Spleen (tissue), 11 donors: ENCODE measurements at regions not wholly inside any gene's neighbourhood (a gene's known extent, or its start where the extent isn't known, plus 50 kb on each side); places are given as distances from the start of the nearest gene placed in this dataset.

Experiments used
- DNase-seq: peaks from one replicate; pipeline ENCODE4 v3.0.0-alpha.2; 2020
- H3K27ac ChIP-seq, 8 donors: fragments of 200-600 bp; sonication (generic) in 7 of 8; 1 replicate in 4 of 8; 2 replicates in 4 of 8; pipeline versions ENCODE4 v1.5.0 to v1.8.0; 2016 to 2021; ENCODE audit warnings: inconsistent platforms in 4 of 8, mild to moderate bottlenecking in 4 of 8, moderate library complexity in 1 of 8
- H3K27me3 ChIP-seq, 7 donors: fragments of 200-600 bp; sonication (generic) in 6 of 7; replicated peaks in 1 of 7; 1 replicate in 4 of 7; 2 replicates in 3 of 7; pipeline versions ENCODE4 v1.5.0 to v1.8.0; 2016 to 2021; ENCODE audit warnings: inconsistent platforms in 3 of 7, mild to moderate bottlenecking in 1 of 7
- H3K36me3 ChIP-seq, 6 donors: fragments of 200-600 bp; sonication (generic) in 5 of 6; 1 replicate in 4 of 6; 2 replicates in 2 of 6; pipeline versions ENCODE4 v1.5.0 to v1.8.0; 2016 to 2021; ENCODE audit warnings: inconsistent platforms in 2 of 6
- H3K4me1 ChIP-seq, 6 donors: fragments of 200-600 bp; sonication (generic) in 5 of 6; 1 replicate in 3 of 6; 2 replicates in 3 of 6; pipeline versions ENCODE4 v1.5.0 to v1.8.0; 2016 to 2021; ENCODE audit warnings: inconsistent platforms in 3 of 6
- H3K4me3 ChIP-seq, 8 donors: fragments of 200-600 bp; sonication (generic) in 7 of 8; 1 replicate in 4 of 8; 2 replicates in 4 of 8; pipeline versions ENCODE4 v1.5.0 to v1.8.0; 2016 to 2021; ENCODE audit warnings: inconsistent platforms in 4 of 8, mild to moderate bottlenecking in 4 of 8, moderate library complexity in 2 of 8
- H3K9me3 ChIP-seq, 8 donors: fragments of 200-600 bp; sonication (generic) in 7 of 8; 1 replicate in 4 of 8; 2 replicates in 4 of 8; pipeline versions ENCODE4 v1.5.0 to v1.8.0; 2016 to 2021; ENCODE audit warnings: inconsistent platforms in 4 of 8
- CTCF ChIP-seq, 11 experiments: fragments of 200-600 bp in 7 of 11; fragments of 450-650 bp in 4 of 11; sonication (generic) in 4 of 11; IDR thresholded peaks in 8 of 11; conservative IDR thresholded peaks in 3 of 11; 1 replicate in 7 of 11; 2 replicates in 4 of 11; pipeline versions ENCODE4 v1.4.0 to v1.8.0; 2016 to 2021; ENCODE audit warnings: antibody characterized with exemption in 11 of 11, inconsistent platforms in 4 of 11, mild to moderate bottlenecking in 1 of 11
- POLR2A ChIP-seq, 3 donors: fragments of 450-650 bp; IDR thresholded peaks; one replicate each; pipeline ENCODE4 v1.5.1; 2017; ENCODE audit warnings: antibody characterized with exemption in 3 of 3, mild to moderate bottlenecking in 1 of 3
- POLR2AphosphoS5 ChIP-seq, 3 donors: sonication (generic); formaldehyde crosslinking; IDR thresholded peaks; one replicate each; pipeline ENCODE4 v1.5.1; 2017; ENCODE audit warnings: antibody characterized with exemption in 3 of 3
- WGBS, 5 donors: extraction: QIAGEN DNeasy Blood & Tissue Kit in 3 of 5; methylation state at CpG; one replicate each; pipeline versions ENCODE4 v1.1.5 to v1.1.7; 2013 to 2018; 5-methylcytosine and 5-hydroxymethylcytosine counted together
- intact Hi-C: fragments of 100-400 bp; cut with DNase I; formaldehyde crosslinking; loops from one replicate; pipeline ENCODE4 v1.15.0; 2023; ENCODE audit warnings: low total_unique reads
- donor health status: healthy with polysubstance abuse.
- donor health status: DM: no; HTN: no; CAD: no; lungs with moderate emphysema.
- donor health status: DM: no; HTN: no; CAD: no.
- donor health status: Bipolar disorder and iron deficiency.
- donor health status: healthy.
- donor health status: DM: no; HTN: no; CAD: no.
- donor health status: DM: yes; HTN: yes; CAD: no.

GRCh38 chrX:99782516-99783040 lies 627.5 kb downstream of the PCDH19 start:
- H3K27me3 ChIP-seq, result no peaks in the 10 kb centered on the region
- H3K36me3 ChIP-seq, result no peaks in the 10 kb centered on the region
- peaks cover 0 to 22% (median 0%) of the 10 kb centered on the region in 8 donors for H3K9me3 ChIP-seq
- no peaks in the 10 kb centered on the region for H3K4me1 ChIP-seq
- intact Hi-C loops, result no loop called here
- 65 to 92% (median 79%) methylated on average over 3 of the region's 3 CpGs for WGBS, 5 donors
- TF ChIP-seq POLR2AphosphoS5 (IDR thresholded peaks at IDR 0.05) (no peak), POLR2A (IDR thresholded peaks at IDR 0.05) (no peak), CTCF (IDR thresholded peaks at IDR 0.05 in 8 of 11, conservative IDR thresholded peaks at IDR 0.05 in 3 of 11) (no peak)
- no peak overlapping the region for H3K27ac ChIP-seq
- DNase-seq, result no peak
- no peak overlapping the region for H3K4me3 ChIP-seq

DNA sequence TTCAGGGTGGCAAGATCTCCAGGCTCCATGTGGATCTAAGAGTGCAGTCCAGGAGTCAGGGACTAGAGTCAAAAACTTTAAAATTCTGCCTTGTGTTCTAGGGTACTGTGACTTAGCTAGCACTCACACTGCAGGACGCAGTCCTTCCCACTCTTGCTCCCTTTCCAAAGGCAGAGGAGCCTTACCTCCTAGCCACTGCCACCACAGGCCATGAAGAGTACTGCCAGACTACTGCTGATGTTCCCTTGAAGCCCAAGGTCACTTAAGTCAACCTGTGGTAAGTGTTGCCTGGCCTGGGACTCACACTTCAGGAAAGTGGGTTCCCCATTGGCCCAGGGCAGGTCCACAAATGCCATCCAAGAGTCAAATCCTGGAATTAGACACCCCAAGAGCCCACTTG lies 632.2 kb downstream of the PCDH19 start:
- Histone ChIP-seq H3K4me3 (no peak overlapping the region), H3K27me3 (no peaks in the 10 kb centered on the region), H3K4me1 (no peaks in the 10 kb centered on the region), H3K9me3 (peaks cover 0 to 10% (median 0%) of the 10 kb centered on the region in 8 donors), H3K36me3 (no peaks in the 10 kb centered on the region), H3K27ac (no peak overlapping the region)
- TF ChIP-seq POLR2A (IDR thresholded peaks at IDR 0.05) (no peak), CTCF (IDR thresholded peaks at IDR 0.05 in 8 of 11, conservative IDR thresholded peaks at IDR 0.05 in 3 of 11) (no peak), POLR2AphosphoS5 (IDR thresholded peaks at IDR 0.05) (no peak)
- 61 to 80% (median 69%) methylated on average over 1 of the region's 1 CpG for WGBS, 5 donors
- DNase-seq, result no peak
- intact Hi-C loops, result no loop called here

DNA sequence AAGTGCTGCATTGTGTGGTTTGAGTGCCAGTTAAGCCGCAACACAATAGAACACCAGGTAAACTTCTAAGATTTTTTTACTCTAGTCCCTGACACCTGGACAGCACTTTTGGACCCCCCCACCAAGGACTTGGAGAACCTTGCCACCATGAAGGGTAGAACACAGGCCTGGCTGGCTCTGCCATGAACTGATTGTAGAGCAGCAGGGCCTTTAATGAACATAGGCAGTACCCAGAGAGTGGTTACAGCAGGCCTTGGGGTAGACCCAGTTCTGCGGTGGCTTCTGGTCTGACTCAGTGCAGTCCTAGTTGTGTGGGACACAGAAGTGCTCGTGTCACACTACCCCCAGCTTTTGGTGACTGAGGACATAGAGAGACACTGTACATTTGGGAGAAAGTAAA lies 648.3 kb downstream of the PCDH19 start:
- H3K27me3 ChIP-seq, result no peaks in the 10 kb centered on the region
- no peaks in the 10 kb centered on the region for H3K4me1 ChIP-seq
- H3K9me3 ChIP-seq, result peaks cover 0 to 21% (median 8%) of the 10 kb centered on the region in 8 donors
- no peak for TF ChIP-seq POLR2A (IDR thresholded peaks at IDR 0.05)
- TF ChIP-seq POLR2AphosphoS5 (IDR thresholded peaks at IDR 0.05), result no peak
- no peak for TF ChIP-seq CTCF (IDR thresholded peaks at IDR 0.05 in 8 of 11, conservative IDR thresholded peaks at IDR 0.05 in 3 of 11)
- no peak overlapping the region for H3K4me3 ChIP-seq
- WGBS, 5 donors, result 65 to 86% (median 77%) methylated on average over 2 to 3 of the region's 3 CpGs
- DNase-seq, result no peak
- H3K36me3 ChIP-seq, result no peaks in the 10 kb centered on the region
- H3K27ac ChIP-seq, result no peak overlapping the region
- intact Hi-C loops, result no loop called here

DNA sequence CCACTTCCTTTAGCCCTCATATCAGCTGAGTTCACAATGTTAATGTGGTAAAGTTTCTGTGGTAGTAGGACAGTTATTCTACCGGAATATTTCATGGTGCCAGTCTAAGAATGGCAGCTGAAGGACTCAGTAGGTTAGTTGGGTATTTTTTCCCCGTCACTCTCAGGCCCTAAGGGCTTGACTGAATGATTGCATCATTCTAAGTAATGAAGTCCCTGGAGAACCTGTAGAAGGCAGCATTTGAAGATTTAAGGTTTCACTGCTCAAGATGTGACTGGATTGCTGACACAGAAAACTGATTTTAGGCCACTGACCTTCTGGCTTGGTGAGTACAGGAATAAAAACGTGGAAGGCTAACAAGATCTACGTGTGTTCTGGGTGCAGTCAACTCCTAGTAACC lies 657.3 kb downstream of the PCDH19 start:
- no peak for DNase-seq
- no peak for TF ChIP-seq CTCF (IDR thresholded peaks at IDR 0.05 in 8 of 11, conservative IDR thresholded peaks at IDR 0.05 in 3 of 11)
- TF ChIP-seq POLR2AphosphoS5 (IDR thresholded peaks at IDR 0.05), result no peak
- TF ChIP-seq POLR2A (IDR thresholded peaks at IDR 0.05), result no peak
- Histone ChIP-seq H3K4me1 (no peaks in the 10 kb centered on the region), H3K27ac (no peak overlapping the region), H3K27me3 (no peaks in the 10 kb centered on the region), H3K36me3 (no peaks in the 10 kb centered on the region), H3K4me3 (no peak overlapping the region), H3K9me3 (no peaks in the 10 kb centered on the region)
- 56 to 81% (median 67%) methylated on average over 2 to 4 of the region's 4 CpGs for WGBS, 5 donors
- intact Hi-C loops, result no loop called here
